Left ventricle myocardium inferior (tissue), 1 donor: ENCODE measurements at regions not wholly inside any gene's neighbourhood (a gene's known extent, or its start where the extent isn't known, plus 50 kb on each side); places are given as distances from the start of the nearest gene placed in this dataset.
"Not testable (repeated sequence)": the region's sequence is repeated elsewhere in the genome, so short reads cannot be mapped to it uniquely, and the experiment has no call there.

ENCODE experiments used
- DNase-seq: peaks from one replicate; pipeline ENCODE4 v3.0.0-alpha.2; 2020
- H3K27ac ChIP-seq: fragments of 200-600 bp; replicated peaks from 2 replicates; pipeline ENCODE4 v1.8.0; 2021
- H3K27me3 ChIP-seq: fragments of 200-600 bp; 2 replicates; pipeline ENCODE4 v1.8.0; 2021; ENCODE audit warnings: low read depth
- H3K36me3 ChIP-seq: fragments of 200-600 bp; 2 replicates; pipeline ENCODE4 v1.8.0; 2021
- H3K4me1 ChIP-seq: fragments of 200-600 bp; 2 replicates; pipeline ENCODE4 v1.8.0; 2021
- H3K4me3 ChIP-seq: fragments of 200-600 bp; 2 replicates; pipeline ENCODE4 v1.8.0; 2021; ENCODE audit warnings: mild to moderate bottlenecking, moderate library complexity
- H3K9me3 ChIP-seq: fragments of 200-600 bp; replicated peaks from 2 replicates; pipeline ENCODE4 v1.8.0; 2021
- intact Hi-C: fragments of 100-400 bp; cut with micrococcal nuclease; formaldehyde crosslinking; loops from one replicate; pipeline ENCODE4 v1.11.0; 2022
- TF ChIP-seq, protein P1 (sequence below): fragments of 200-600 bp; IDR thresholded peaks from 2 replicates; pipeline ENCODE4 v1.8.0; 2021; ENCODE audit warnings: antibody characterized with exemption, mild to moderate bottlenecking, borderline replicate concordance
- donor health status: DM: no; HTN: yes; CAD: no; lungs with severe emphysema.

- Histone ChIP-seq H3K27me3 (no peaks in the 10 kb centered on the region), H3K4me1 (no peaks in the 10 kb centered on the region), H3K27ac (no peak overlapping the region), H3K36me3 (no peaks in the 10 kb centered on the region), H3K4me3 (no peak overlapping the region), H3K9me3 (no peaks in the 10 kb centered on the region)
- intact Hi-C loops, result no loop called here
- no peak for DNase-seq
- TF ChIP-seq, protein P1, sequence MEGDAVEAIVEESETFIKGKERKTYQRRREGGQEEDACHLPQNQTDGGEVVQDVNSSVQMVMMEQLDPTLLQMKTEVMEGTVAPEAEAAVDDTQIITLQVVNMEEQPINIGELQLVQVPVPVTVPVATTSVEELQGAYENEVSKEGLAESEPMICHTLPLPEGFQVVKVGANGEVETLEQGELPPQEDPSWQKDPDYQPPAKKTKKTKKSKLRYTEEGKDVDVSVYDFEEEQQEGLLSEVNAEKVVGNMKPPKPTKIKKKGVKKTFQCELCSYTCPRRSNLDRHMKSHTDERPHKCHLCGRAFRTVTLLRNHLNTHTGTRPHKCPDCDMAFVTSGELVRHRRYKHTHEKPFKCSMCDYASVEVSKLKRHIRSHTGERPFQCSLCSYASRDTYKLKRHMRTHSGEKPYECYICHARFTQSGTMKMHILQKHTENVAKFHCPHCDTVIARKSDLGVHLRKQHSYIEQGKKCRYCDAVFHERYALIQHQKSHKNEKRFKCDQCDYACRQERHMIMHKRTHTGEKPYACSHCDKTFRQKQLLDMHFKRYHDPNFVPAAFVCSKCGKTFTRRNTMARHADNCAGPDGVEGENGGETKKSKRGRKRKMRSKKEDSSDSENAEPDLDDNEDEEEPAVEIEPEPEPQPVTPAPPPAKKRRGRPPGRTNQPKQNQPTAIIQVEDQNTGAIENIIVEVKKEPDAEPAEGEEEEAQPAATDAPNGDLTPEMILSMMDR, result no peak
Measured at GRCh38 chr20:6347916-6348315, 225.1 kb upstream of the FERMT1 start.

- DNase-seq, result no peak
Measured at GRCh38 chr20:6341491-6341890, 218.7 kb upstream of the FERMT1 start.

GRCh38 chr20:6339176-6339575, 216.3 kb upstream of the FERMT1 start:
- no peaks in the 10 kb centered on the region for H3K27me3 ChIP-seq
- intact Hi-C loops, result no loop called here
- DNase-seq, result no peak
- TF ChIP-seq, protein P1, result no peak
- peaks cover 12% of the 10 kb centered on the region for H3K9me3 ChIP-seq
- no peaks in the 10 kb centered on the region for H3K36me3 ChIP-seq
- no peaks in the 10 kb centered on the region for H3K4me1 ChIP-seq
- H3K4me3 ChIP-seq, result no peak overlapping the region
- no peak overlapping the region for H3K27ac ChIP-seq

More at GRCh38 chr20:6341491-6341890, 218.7 kb upstream of the FERMT1 start:
- no peaks in the 10 kb centered on the region for H3K27me3 ChIP-seq
- TF ChIP-seq, protein P1, result no peak
- intact Hi-C loops, result no loop called here
- no peaks in the 10 kb centered on the region for H3K36me3 ChIP-seq
- H3K4me3 ChIP-seq, result no peak overlapping the region
- no peaks in the 10 kb centered on the region for H3K9me3 ChIP-seq
- H3K27ac ChIP-seq, result no peak overlapping the region
- H3K4me1 ChIP-seq, result no peaks in the 10 kb centered on the region

DNA sequence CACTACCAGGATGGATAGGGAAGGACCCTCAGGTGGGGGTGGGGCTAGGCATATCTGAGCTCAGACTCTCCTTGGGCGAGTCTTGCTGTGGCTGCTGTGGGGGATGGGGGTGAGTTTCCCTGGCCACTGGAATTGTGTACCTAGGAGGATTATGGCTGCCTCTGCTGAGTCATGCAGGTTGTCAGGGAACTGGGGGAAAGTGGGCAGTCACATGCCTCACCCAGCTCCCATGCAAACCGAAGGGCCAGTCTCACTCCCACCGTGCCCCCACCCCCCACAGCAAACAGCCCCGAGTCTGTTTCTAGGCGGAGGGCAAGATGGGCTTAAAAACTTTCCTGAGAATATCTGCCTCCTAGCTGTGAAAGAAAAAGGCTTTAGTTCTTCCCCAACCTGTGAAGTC, 210.3 kb upstream of the FERMT1 start:
- H3K27ac ChIP-seq, result no peak overlapping the region
- H3K4me1 ChIP-seq, result no peaks in the 10 kb centered on the region
- no peaks in the 10 kb centered on the region for H3K36me3 ChIP-seq
- no peak overlapping the region for H3K4me3 ChIP-seq
- no peaks in the 10 kb centered on the region for H3K27me3 ChIP-seq
- H3K9me3 ChIP-seq, result peaks cover 23% of the 10 kb centered on the region
- TF ChIP-seq, protein P1, result no peak
- intact Hi-C loops, result no loop called here
- DNase-seq, result no peak

DNA sequence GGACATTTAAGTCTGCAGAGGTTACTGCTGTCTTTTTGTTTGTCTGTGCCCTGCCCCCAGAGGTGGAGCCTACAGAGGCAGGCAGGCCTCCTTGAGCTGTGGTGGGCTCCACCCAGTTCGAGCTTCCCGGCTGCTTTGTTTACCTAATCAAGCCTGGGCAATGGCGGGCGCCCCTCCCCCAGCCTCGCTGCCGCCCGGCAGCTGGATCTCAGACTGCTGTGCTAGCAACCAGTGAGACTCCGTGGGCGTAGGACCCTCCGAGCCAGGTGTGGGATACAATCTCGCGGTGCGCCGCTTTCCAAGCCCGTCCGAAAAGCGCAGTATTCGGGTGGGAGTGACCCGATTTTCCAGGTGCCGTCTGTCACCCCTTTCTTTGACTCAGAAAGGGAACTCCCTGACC, 198.4 kb upstream of the FERMT1 start:
- DNase-seq, H3K27ac ChIP-seq, H3K4me1 ChIP-seq, H3K4me3 ChIP-seq, H3K36me3 ChIP-seq, H3K27me3 ChIP-seq, intact Hi-C loops: not testable (repeated sequence)
- peaks cover 28% of the 10 kb centered on the region for H3K9me3 ChIP-seq

GRCh38 chr20:6311841-6312655, 189.2 kb upstream of the FERMT1 start:
- no peaks in the 10 kb centered on the region for H3K27me3 ChIP-seq
- H3K36me3 ChIP-seq, result no peaks in the 10 kb centered on the region
- no peaks in the 10 kb centered on the region for H3K4me1 ChIP-seq
- no peak overlapping the region for H3K27ac ChIP-seq
- H3K9me3 ChIP-seq, result peaks cover 35% of the 10 kb centered on the region
- intact Hi-C loops, result no loop called here
- TF ChIP-seq, protein P1, result no peak
- no peak for DNase-seq
- H3K4me3 ChIP-seq, result no peak overlapping the region
